HL-60 (cell line): ENCODE measurements at regions not wholly inside any gene's neighbourhood (a gene's known extent, or its start where the extent isn't known, plus 50 kb on each side); places are given as distances from the start of the nearest gene placed in this dataset.

ENCODE experiments used
- DNase-seq, 2 experiments: peaks; one replicate each; pipeline ENCODE4 v3.0.0-alpha.2; 2010 to 2020; ENCODE audit warnings: low read depth in 1 of 2, low spot score in 1 of 2
- H3K27ac ChIP-seq: fragments of 250-450 bp; sonication (Bioruptor Pico); replicated peaks from 2 replicates; pipeline ENCODE4 v1.5.1; 2020; ENCODE audit warnings: mild to moderate bottlenecking, moderate library complexity
- H3K27me3 ChIP-seq: fragments of 250-450 bp; sonication (Bioruptor Pico); 2 replicates; pipeline ENCODE4 v1.5.1; 2021; ENCODE audit warnings: mild to moderate bottlenecking, moderate library complexity; ENCODE audit not compliant: insufficient read depth, poor library complexity, severe bottlenecking
- H3K4me3 ChIP-seq: replicated peaks from 2 replicates; pipeline ENCODE4 v1.5.1; 2011; ENCODE audit warnings: mild to moderate bottlenecking, control low read depth, low read length; ENCODE audit not compliant: insufficient read depth
- GABPA ChIP-seq: IDR thresholded peaks from 2 replicates; pipeline ENCODE4 v1.6.1; 2012; ENCODE audit warnings: low read depth
- POLR2AphosphoS5 ChIP-seq: IDR thresholded peaks from 2 replicates; pipeline ENCODE4 v1.6.1; 2012; ENCODE audit warnings: low read depth
- SPI1 ChIP-seq: IDR thresholded peaks from 2 replicates; pipeline ENCODE4 v1.6.1; 2012; ENCODE audit warnings: low read depth, mild to moderate bottlenecking, borderline replicate concordance
- TF ChIP-seq, protein P1 (sequence below): IDR thresholded peaks from 2 replicates; pipeline ENCODE4 v1.6.1; 2012; ENCODE audit warnings: low read depth; ENCODE audit not compliant: insufficient replicate concordance
- TF ChIP-seq, protein P2 (sequence below): IDR thresholded peaks from one replicate; pipeline ENCODE4 v1.5.1; 2011; ENCODE audit warnings: low read length, control low read depth, inconsistent platforms; ENCODE audit not compliant: insufficient read depth

DNA sequence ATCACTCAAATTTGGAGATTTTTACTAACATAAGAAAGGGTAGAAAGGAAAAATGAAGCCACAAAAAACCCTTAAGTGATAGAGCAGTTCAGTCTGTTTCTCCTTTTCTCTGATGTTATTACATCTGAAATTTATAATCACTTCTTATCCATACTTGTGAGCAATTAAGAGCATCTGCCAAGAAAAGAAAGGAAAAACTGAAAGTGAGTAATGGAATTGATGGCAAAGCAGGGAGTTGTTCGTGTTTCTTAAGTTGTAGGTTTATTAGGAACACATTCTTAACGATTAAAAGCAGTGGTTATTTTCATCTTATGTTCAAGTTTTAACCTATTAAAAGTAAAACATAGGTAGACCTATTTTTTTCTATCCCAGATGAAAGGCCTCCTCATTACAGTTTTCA, 277.7 kb downstream of the RND3 start:
- TF ChIP-seq, protein P1, sequence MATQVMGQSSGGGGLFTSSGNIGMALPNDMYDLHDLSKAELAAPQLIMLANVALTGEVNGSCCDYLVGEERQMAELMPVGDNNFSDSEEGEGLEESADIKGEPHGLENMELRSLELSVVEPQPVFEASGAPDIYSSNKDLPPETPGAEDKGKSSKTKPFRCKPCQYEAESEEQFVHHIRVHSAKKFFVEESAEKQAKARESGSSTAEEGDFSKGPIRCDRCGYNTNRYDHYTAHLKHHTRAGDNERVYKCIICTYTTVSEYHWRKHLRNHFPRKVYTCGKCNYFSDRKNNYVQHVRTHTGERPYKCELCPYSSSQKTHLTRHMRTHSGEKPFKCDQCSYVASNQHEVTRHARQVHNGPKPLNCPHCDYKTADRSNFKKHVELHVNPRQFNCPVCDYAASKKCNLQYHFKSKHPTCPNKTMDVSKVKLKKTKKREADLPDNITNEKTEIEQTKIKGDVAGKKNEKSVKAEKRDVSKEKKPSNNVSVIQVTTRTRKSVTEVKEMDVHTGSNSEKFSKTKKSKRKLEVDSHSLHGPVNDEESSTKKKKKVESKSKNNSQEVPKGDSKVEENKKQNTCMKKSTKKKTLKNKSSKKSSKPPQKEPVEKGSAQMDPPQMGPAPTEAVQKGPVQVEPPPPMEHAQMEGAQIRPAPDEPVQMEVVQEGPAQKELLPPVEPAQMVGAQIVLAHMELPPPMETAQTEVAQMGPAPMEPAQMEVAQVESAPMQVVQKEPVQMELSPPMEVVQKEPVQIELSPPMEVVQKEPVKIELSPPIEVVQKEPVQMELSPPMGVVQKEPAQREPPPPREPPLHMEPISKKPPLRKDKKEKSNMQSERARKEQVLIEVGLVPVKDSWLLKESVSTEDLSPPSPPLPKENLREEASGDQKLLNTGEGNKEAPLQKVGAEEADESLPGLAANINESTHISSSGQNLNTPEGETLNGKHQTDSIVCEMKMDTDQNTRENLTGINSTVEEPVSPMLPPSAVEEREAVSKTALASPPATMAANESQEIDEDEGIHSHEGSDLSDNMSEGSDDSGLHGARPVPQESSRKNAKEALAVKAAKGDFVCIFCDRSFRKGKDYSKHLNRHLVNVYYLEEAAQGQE, result no peak
- TF ChIP-seq SPI1, result no peak
- TF ChIP-seq, protein P2, sequence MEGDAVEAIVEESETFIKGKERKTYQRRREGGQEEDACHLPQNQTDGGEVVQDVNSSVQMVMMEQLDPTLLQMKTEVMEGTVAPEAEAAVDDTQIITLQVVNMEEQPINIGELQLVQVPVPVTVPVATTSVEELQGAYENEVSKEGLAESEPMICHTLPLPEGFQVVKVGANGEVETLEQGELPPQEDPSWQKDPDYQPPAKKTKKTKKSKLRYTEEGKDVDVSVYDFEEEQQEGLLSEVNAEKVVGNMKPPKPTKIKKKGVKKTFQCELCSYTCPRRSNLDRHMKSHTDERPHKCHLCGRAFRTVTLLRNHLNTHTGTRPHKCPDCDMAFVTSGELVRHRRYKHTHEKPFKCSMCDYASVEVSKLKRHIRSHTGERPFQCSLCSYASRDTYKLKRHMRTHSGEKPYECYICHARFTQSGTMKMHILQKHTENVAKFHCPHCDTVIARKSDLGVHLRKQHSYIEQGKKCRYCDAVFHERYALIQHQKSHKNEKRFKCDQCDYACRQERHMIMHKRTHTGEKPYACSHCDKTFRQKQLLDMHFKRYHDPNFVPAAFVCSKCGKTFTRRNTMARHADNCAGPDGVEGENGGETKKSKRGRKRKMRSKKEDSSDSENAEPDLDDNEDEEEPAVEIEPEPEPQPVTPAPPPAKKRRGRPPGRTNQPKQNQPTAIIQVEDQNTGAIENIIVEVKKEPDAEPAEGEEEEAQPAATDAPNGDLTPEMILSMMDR, result no peak
- no peak for TF ChIP-seq GABPA
- TF ChIP-seq POLR2AphosphoS5, result no peak
- no peak for DNase-seq
- H3K4me3 ChIP-seq, result no peak overlapping the region
- H3K27me3 ChIP-seq, result no peaks in the 10 kb centered on the region
- H3K27ac ChIP-seq, result no peak overlapping the region

DNA sequence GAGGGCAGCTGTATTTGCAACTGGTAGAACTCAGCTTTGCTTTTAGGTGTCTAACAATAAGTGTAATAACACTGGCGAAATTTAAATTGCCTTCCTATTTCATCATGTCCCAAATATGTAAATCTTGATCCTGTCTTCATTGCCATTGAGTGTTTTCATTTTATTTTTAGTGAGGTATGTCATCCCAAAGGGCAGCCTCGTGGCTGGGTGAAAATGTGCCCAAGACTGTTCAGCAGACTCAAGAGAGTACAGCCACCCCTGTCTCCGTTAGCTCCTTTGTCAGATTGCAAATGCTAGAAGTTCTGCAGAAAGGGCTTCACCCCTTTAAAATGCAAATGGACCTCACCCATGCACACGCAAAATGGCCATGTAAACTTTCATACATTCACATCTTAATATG, 278.8 kb downstream of the RND3 start:
- no peak for TF ChIP-seq GABPA
- TF ChIP-seq POLR2AphosphoS5, result no peak
- TF ChIP-seq, protein P2, result no peak
- TF ChIP-seq, protein P1, result no peak
- no peak for TF ChIP-seq SPI1
- H3K27me3 ChIP-seq, result no peaks in the 10 kb centered on the region
- no peak overlapping the region for H3K27ac ChIP-seq
- H3K4me3 ChIP-seq, result no peak overlapping the region
- DNase-seq, result no peak

DNA sequence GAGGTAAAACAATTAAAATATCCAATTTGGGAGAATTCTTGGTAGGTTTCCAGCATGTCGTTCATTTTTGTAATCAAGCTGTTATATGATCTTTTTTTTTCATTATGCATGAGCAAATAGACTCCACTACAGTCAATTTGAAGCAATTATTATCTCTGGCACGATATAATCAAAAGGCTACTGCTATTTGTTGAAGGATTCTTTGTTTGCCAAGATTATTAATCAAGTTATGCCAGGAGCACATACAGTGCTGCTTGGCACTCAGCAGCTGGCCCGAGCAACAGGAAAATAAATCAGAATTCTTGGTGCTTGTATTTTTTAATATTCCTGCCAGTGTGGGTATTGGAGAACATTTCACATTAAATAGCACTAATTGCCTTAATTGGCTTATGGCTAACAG, 279.5 kb downstream of the RND3 start:
- Histone ChIP-seq H3K27me3 (no peaks in the 10 kb centered on the region), H3K4me3 (no peak overlapping the region), H3K27ac (no peak overlapping the region)
- TF ChIP-seq GABPA (no peak), SPI1 (no peak), POLR2AphosphoS5 (no peak)
- TF ChIP-seq, protein P1, result no peak
- TF ChIP-seq, protein P2, result no peak
- DNase-seq, result no peak
